ENCODE measurements at regions not wholly inside any gene's neighbourhood (a gene's known extent, or its start where the extent isn't known, plus 50 kb on each side); places are given as distances from the start of the nearest gene placed in this dataset.

- BruUV-seq (replicated peaks): no TSS peak
- no peaks in the 10 kb centered on the region for H3K27me3 ChIP-seq (ENCODE audit: control insufficient read depth, insufficient read depth, low read length)
- no peak for DNase-seq (ENCODE audit: low read depth, low spot score)
- no peaks in the 10 kb centered on the region; the same call in 1 of the 2 replicates for H3K36me3 ChIP-seq (ENCODE audit: control insufficient read depth, insufficient read depth, low read length)
- no peak overlapping the region for H3K27ac ChIP-seq (ENCODE audit: low read length)
- in situ Hi-C loops (cut with HindIII; ENCODE audit: low pct_unique_long_range_greater_than_20kb, low sequenced_read_pairs) (no loop called here), intact Hi-C loops (cut with micrococcal nuclease; ENCODE audit: unreplicated experiment) (no loop called here)
- TF ChIP-seq TCF7L2 (IDR thresholded peaks at IDR 0.05; ENCODE audit: low read depth, low read length) (no peak), SIN3A (IDR thresholded peaks at IDR 0.05; ENCODE audit: borderline replicate concordance, insufficient read depth, low read depth, low read length) (no peak), CTCF (IDR thresholded peaks at IDR 0.05) (no peak), POLR2AphosphoS5 (IDR thresholded peaks at IDR 0.05; ENCODE audit: low read depth, low read length) (no peak), REST (IDR thresholded peaks at IDR 0.05; ENCODE audit: insufficient read depth in 1 of 2, low read depth in 2 of 2, low read length in 1 of 2) (no peak)
- ChIA-PET POLR2A (no interaction called here), CTCF (no interaction called here)
- H3K4me3 ChIP-seq (ENCODE audit: low read depth in 2 of 2, low read length in 2 of 2): no peak overlapping the region
- ATAC-seq: no peak
- no peaks in the 10 kb centered on the region for H3K9me3 ChIP-seq (ENCODE audit: control insufficient read depth, insufficient read depth, low read depth, low read length)
- H3K4me1 ChIP-seq (ENCODE audit: control insufficient read depth, insufficient read depth, low read length): no peaks in the 10 kb centered on the region
These were observed 1716.6 kb downstream of the PCDH7 start for GRCh38 chr4:32436816-32437215.

GRCh38 chr4:32440391-32440790 is 1720.2 kb downstream of the PCDH7 start:
- BruUV-seq (replicated peaks): no TSS peak
- H3K4me1 ChIP-seq (ENCODE audit: control insufficient read depth, insufficient read depth, low read length): no peaks in the 10 kb centered on the region
- H3K4me3 ChIP-seq (ENCODE audit: low read depth in 2 of 2, low read length in 2 of 2): no peak overlapping the region
- no peaks in the 10 kb centered on the region for H3K36me3 ChIP-seq (ENCODE audit: control insufficient read depth, insufficient read depth, low read length)
- ChIA-PET POLR2A (no interaction called here), CTCF (no interaction called here)
- H3K27ac ChIP-seq (ENCODE audit: low read length): no peak overlapping the region
- intact Hi-C loops (cut with micrococcal nuclease; ENCODE audit: unreplicated experiment): no loop called here
- no peaks in the 10 kb centered on the region for H3K27me3 ChIP-seq (ENCODE audit: control insufficient read depth, insufficient read depth, low read length)
- no peak for DNase-seq (ENCODE audit: low read depth, low spot score)
- no peak for ATAC-seq
- H3K9me3 ChIP-seq (ENCODE audit: control insufficient read depth, insufficient read depth, low read depth, low read length): no peaks in the 10 kb centered on the region
- TF ChIP-seq CTCF (IDR thresholded peaks at IDR 0.05) (no peak), SIN3A (IDR thresholded peaks at IDR 0.05; ENCODE audit: borderline replicate concordance, insufficient read depth, low read depth, low read length) (no peak), POLR2AphosphoS5 (IDR thresholded peaks at IDR 0.05; ENCODE audit: low read depth, low read length) (no peak), REST (IDR thresholded peaks at IDR 0.05; ENCODE audit: insufficient read depth in 1 of 2, low read depth in 2 of 2, low read length in 1 of 2) (no peak), TCF7L2 (IDR thresholded peaks at IDR 0.05; ENCODE audit: low read depth, low read length) (no peak)
- in situ Hi-C loops (cut with HindIII; ENCODE audit: low pct_unique_long_range_greater_than_20kb, low sequenced_read_pairs): no loop called here

All from Panc1 (cell line).